ENCODE measurements at regions not wholly inside any gene's neighbourhood (a gene's known extent, or its start where the extent isn't known, plus 50 kb on each side); places are given as distances from the start of the nearest gene placed in this dataset.
"Not testable (repeated sequence)": the region's sequence is repeated elsewhere in the genome, so short reads cannot be mapped to it uniquely, and the experiment has no call there.

- DNase-seq (ENCODE audit: low read depth) = not testable (repeated sequence)
These were observed 227.3 kb upstream of the AMIGO2 start for GRCh38 chr12:47306773-47307679.

- DNase-seq (ENCODE audit: low read depth) = no peak
These were observed 226.4 kb upstream of the AMIGO2 start for GRCh38 chr12:47306130-47306529.

- no peak for DNase-seq (ENCODE audit: low read depth)
These were observed 225.7 kb upstream of the AMIGO2 start for GRCh38 chr12:47305464-47305863.

- no peak for DNase-seq (ENCODE audit: low read depth)
These were observed 224.3 kb upstream of the AMIGO2 start for GRCh38 chr12:47303995-47304560.

- DNase-seq (ENCODE audit: low read depth) = no peak
These were observed 223.4 kb upstream of the AMIGO2 start for GRCh38 chr12:47303207-47303606.

- no peak for DNase-seq (ENCODE audit: low read depth)
These were observed 222.4 kb upstream of the AMIGO2 start for GRCh38 chr12:47302111-47302671.

- DNase-seq (ENCODE audit: low read depth) = no peak
These were observed 219.8 kb upstream of the AMIGO2 start for GRCh38 chr12:47299586-47299985.

- no peak for DNase-seq (ENCODE audit: low read depth)
These were observed 218.2 kb upstream of the AMIGO2 start for GRCh38 chr12:47297993-47298392.

- no peak for DNase-seq (ENCODE audit: low read depth)
These were observed 217.1 kb upstream of the AMIGO2 start for GRCh38 chr12:47296828-47297227.

GRCh38 chr12:47293406-47293805, 213.6 kb upstream of the AMIGO2 start:
- no peak for DNase-seq (ENCODE audit: low read depth)

GRCh38 chr12:47286676-47287075, 206.9 kb upstream of the AMIGO2 start:
- no peak for DNase-seq (ENCODE audit: low read depth)

All from stromal cell of bone marrow (primary cell).